OCI-LY7 (cell line): ENCODE measurements at regions not wholly inside any gene's neighbourhood (a gene's known extent, or its start where the extent isn't known, plus 50 kb on each side); places are given as distances from the start of the nearest gene placed in this dataset.

Source experiments
- EZH2phosphoT487 ChIP-seq: fragments of 200-600 bp; sonication (generic); IDR thresholded peaks from 2 replicates; pipeline ENCODE4 v1.6.1; 2018; ENCODE audit warnings: low read depth, borderline replicate concordance, mild to moderate bottlenecking, mixed run types, antibody characterized with exemption, low read length, moderate library complexity, mixed read lengths
- TF ChIP-seq, protein P1 (sequence below): fragments of 200-600 bp; sonication (generic); conservative IDR thresholded peaks from 2 replicates; pipeline ENCODE4 v1.5.1; 2014; ENCODE audit warnings: mild to moderate bottlenecking, antibody characterized with exemption, low read length, moderate library complexity, mixed read lengths

DNA sequence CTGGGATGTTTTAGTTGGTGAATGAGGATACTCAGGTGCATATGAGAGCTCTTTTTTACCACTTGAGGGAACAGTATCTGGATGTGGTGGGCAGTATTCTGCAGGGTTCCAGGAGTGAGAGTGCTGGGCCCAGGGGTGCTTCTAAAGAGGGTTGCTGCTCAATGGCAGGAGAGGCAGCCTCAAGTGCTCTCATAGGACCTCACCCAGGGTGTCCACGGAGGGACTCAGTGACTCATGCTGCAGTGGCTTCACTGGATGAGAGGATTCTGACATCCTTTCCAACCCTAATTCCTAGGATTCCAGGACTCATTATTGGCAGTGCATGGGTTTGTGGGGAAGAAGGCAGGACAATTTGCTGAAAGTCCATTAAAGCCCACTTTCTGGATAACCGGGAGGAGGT lies 176.6 kb upstream of the FERMT1 start:
- TF ChIP-seq, protein P1, sequence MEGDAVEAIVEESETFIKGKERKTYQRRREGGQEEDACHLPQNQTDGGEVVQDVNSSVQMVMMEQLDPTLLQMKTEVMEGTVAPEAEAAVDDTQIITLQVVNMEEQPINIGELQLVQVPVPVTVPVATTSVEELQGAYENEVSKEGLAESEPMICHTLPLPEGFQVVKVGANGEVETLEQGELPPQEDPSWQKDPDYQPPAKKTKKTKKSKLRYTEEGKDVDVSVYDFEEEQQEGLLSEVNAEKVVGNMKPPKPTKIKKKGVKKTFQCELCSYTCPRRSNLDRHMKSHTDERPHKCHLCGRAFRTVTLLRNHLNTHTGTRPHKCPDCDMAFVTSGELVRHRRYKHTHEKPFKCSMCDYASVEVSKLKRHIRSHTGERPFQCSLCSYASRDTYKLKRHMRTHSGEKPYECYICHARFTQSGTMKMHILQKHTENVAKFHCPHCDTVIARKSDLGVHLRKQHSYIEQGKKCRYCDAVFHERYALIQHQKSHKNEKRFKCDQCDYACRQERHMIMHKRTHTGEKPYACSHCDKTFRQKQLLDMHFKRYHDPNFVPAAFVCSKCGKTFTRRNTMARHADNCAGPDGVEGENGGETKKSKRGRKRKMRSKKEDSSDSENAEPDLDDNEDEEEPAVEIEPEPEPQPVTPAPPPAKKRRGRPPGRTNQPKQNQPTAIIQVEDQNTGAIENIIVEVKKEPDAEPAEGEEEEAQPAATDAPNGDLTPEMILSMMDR = no peak
- TF ChIP-seq EZH2phosphoT487 = no peak
